OCI-LY3 (cell line): ENCODE measurements at regions not wholly inside any gene's neighbourhood (a gene's known extent, or its start where the extent isn't known, plus 50 kb on each side); places are given as distances from the start of the nearest gene placed in this dataset.

Source experiments
- CTCF ChIP-seq: fragments of 200-600, 300-600 bp; sonication (generic); IDR thresholded peaks from 2 replicates; pipeline ENCODE4 v1.5.1; 2014; ENCODE audit warnings: antibody characterized with exemption, low read length, low read depth
- EZH2phosphoT487 ChIP-seq: fragments of 200-600 bp; shearing (Covaris generic); IDR thresholded peaks from 2 replicates; pipeline ENCODE4 v1.6.1; 2018; ENCODE audit warnings: antibody characterized with exemption, mixed run types, low read depth

DNA sequence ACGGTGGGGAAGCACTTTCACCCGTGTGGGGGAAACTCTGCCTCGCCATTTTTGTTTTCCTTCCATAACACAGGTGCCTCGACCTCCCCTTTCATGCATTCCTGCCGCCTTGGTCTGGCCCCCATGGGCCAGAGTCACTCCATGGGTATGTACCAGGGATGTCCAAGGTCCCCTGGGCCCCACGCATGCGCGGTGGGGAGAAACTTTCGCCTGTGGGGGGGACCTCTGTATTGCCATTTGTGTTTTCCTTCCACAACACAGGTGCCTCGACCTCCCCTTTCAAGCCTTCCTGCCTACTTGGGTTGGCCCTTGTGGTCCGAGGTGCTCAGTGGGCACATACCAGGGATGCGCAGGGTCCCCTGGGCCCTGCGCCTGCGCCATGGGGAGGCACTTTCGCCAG lies 345.8 kb downstream of the ALG10 start:
- no peak for TF ChIP-seq CTCF
- TF ChIP-seq EZH2phosphoT487: no peak
